Keratinocyte (primary cell): ENCODE measurements at regions not wholly inside any gene's neighbourhood (a gene's known extent, or its start where the extent isn't known, plus 50 kb on each side); places are given as distances from the start of the nearest gene placed in this dataset.

ENCODE experiments used
- DNase-seq: peaks from one replicate; pipeline ENCODE4 v3.0.0-alpha.2; 2011; ENCODE audit warnings: low read depth, missing footprints, low spot score
- FAIRE-seq: peaks from 2 replicates; lab custom pipeline; 2011; peaks lifted over from hg19 to GRCh38; lab: Jason Lieb, UNC
- H2AFZ ChIP-seq: 2 replicates; pipeline ENCODE4 v1.6.0; 2012; ENCODE audit warnings: low read length, control low read depth, inconsistent platforms; ENCODE audit not compliant: control insufficient read depth
- H3K27ac ChIP-seq: 2 replicates; pipeline ENCODE4 v1.5.1; 2011; ENCODE audit warnings: low read length; ENCODE audit not compliant: control insufficient read depth, insufficient read depth
- H3K27me3 ChIP-seq: 3 replicates; pipeline ENCODE4 v1.6.0; 2011; ENCODE audit warnings: low read length; ENCODE audit not compliant: control insufficient read depth, insufficient read depth; ENCODE audit errors: extremely low read depth
- H3K36me3 ChIP-seq, 2 experiments: 2 replicates in 1 of 2; 3 replicates in 1 of 2; pipeline ENCODE4 v1.5.1; 2011; ENCODE audit warnings: low read length in 2 of 2, mild to moderate bottlenecking in 1 of 2; ENCODE audit not compliant: control insufficient read depth in 2 of 2, insufficient read depth in 2 of 2; ENCODE audit errors: extremely low read depth in 1 of 2
- H3K4me1 ChIP-seq: 3 replicates; pipeline ENCODE4 v1.5.1; 2011; ENCODE audit warnings: low read length; ENCODE audit not compliant: control insufficient read depth, insufficient read depth; ENCODE audit errors: extremely low read depth
- H3K4me2 ChIP-seq: 3 replicates; pipeline ENCODE4 v1.6.0; 2011; ENCODE audit warnings: low read depth, low read length; ENCODE audit not compliant: control insufficient read depth, insufficient read depth; ENCODE audit errors: extremely low read depth
- H3K4me3 ChIP-seq, 3 experiments: fragments of 200-600 bp in 1 of 3; sonication (generic) in 1 of 3; 2 replicates in 2 of 3; 3 replicates in 1 of 3; pipeline ENCODE4 v1.5.1; 2011 to 2016; ENCODE audit warnings: low read length in 3 of 3, mild to moderate bottlenecking in 3 of 3, control low read depth in 2 of 3, inconsistent platforms in 1 of 3, low read depth in 1 of 3, mixed read lengths in 1 of 3, mixed run types in 1 of 3, moderate library complexity in 1 of 3; ENCODE audit not compliant: control insufficient read depth in 2 of 3, insufficient read depth in 2 of 3; ENCODE audit errors: extremely low read depth in 1 of 3
- H3K79me2 ChIP-seq: 2 replicates; pipeline ENCODE4 v1.6.0; 2012; ENCODE audit warnings: low read length; ENCODE audit not compliant: control insufficient read depth, insufficient read depth
- H3K9ac ChIP-seq: 3 replicates; pipeline ENCODE4 v1.6.0; 2011; ENCODE audit warnings: low read length; ENCODE audit not compliant: control insufficient read depth, insufficient read depth; ENCODE audit errors: extremely low read depth
- H3K9me1 ChIP-seq: 3 replicates; pipeline ENCODE4 v1.6.0; 2011; ENCODE audit warnings: low read length; ENCODE audit not compliant: control insufficient read depth, insufficient read depth; ENCODE audit errors: extremely low read depth
- H3K9me3 ChIP-seq: 2 replicates; pipeline ENCODE4 v1.5.1; 2012; ENCODE audit warnings: low read depth, low read length; ENCODE audit not compliant: control insufficient read depth
- H4K20me1 ChIP-seq: 3 replicates; pipeline ENCODE4 v1.6.0; 2011; ENCODE audit warnings: low read length; ENCODE audit not compliant: control insufficient read depth, insufficient read depth; ENCODE audit errors: extremely low read depth
- EZH2 ChIP-seq: IDR thresholded peaks from one replicate; pipeline ENCODE4 v1.6.1; 2012; ENCODE audit warnings: inconsistent platforms, mild to moderate bottlenecking, low read length, moderate library complexity
- dilution Hi-C: fragments of 300-500 bp; cut with MboI; formaldehyde crosslinking; loops from one replicate; pipeline ENCODE4 v1.7.0; 2020; ENCODE audit warnings: low sequenced_read_pairs; ENCODE audit not compliant: extremely low pct_ligation_motif_present
- TF ChIP-seq, protein P1 (sequence below), 3 experiments: IDR thresholded peaks in 1 of 3; conservative IDR thresholded peaks in 1 of 3; optimal IDR thresholded peaks in 1 of 3; 2 replicates in 2 of 3; 3 replicates in 1 of 3; pipeline versions ENCODE3 to v1.5.1; 2011; ENCODE audit warnings: low read length in 3 of 3, mild to moderate bottlenecking in 3 of 3, moderate library complexity in 2 of 3, control low read depth in 1 of 3, inconsistent platforms in 1 of 3; ENCODE audit not compliant: insufficient read depth in 2 of 3; ENCODE audit errors: extremely low read depth in 1 of 3

DNA sequence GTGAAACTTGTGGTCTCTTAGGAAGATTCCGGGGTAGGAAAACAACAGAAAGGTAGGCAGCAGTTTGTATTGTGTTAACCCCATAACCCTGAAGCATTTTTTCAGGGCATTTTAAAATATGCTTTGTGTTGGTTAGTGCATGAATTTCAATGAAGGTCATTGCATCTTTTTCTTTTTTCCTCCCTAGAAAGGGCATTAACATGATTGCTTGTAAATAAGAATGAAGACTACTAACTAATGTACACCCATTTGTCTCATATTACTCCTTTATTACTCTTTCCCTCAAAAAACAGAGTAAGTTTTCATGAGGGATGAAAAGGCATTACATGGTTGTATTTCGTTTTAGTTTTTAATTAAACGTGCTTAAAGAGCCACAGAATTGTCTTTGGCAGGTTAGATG lies 141.4 kb downstream of the OGFRL1 start:
- no peak for FAIRE-seq
- no peaks in the 10 kb centered on the region for H3K79me2 ChIP-seq

DNA sequence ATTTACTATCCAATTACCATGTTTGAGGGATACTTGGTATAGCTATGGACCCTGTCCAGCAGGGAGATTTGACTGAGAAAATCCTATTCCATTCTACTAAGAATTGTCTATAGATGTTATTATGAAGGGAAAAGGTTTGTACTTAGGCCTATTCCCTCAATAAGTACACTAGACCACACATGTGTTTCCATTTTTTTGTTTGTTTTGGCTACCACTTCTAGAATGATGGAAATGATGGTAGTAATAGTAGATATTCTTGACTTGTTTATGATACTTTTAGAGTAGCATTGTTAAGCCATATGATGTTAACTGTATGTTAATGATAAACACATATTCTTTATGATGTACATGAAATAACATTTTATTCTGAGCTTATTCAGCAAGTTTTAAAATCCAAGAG lies 144.8 kb downstream of the OGFRL1 start:
- no peaks in the 10 kb centered on the region for H3K36me3 ChIP-seq
- no peaks in the 10 kb centered on the region for H3K9me3 ChIP-seq
- H3K4me2 ChIP-seq, result no peak overlapping the region
- no peak overlapping the region for H3K27ac ChIP-seq
- H3K4me3 ChIP-seq, result no peak overlapping the region
- H2AFZ ChIP-seq, result no peak overlapping the region
- dilution Hi-C loops, result no loop called here
- TF ChIP-seq, protein P1, sequence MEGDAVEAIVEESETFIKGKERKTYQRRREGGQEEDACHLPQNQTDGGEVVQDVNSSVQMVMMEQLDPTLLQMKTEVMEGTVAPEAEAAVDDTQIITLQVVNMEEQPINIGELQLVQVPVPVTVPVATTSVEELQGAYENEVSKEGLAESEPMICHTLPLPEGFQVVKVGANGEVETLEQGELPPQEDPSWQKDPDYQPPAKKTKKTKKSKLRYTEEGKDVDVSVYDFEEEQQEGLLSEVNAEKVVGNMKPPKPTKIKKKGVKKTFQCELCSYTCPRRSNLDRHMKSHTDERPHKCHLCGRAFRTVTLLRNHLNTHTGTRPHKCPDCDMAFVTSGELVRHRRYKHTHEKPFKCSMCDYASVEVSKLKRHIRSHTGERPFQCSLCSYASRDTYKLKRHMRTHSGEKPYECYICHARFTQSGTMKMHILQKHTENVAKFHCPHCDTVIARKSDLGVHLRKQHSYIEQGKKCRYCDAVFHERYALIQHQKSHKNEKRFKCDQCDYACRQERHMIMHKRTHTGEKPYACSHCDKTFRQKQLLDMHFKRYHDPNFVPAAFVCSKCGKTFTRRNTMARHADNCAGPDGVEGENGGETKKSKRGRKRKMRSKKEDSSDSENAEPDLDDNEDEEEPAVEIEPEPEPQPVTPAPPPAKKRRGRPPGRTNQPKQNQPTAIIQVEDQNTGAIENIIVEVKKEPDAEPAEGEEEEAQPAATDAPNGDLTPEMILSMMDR (optimal IDR thresholded peaks at IDR 0.05 in 1 of 3, IDR thresholded peaks at IDR 0.05 in 1 of 3, conservative IDR thresholded peaks at IDR 0.05 in 1 of 3; ENCODE audit: extremely low read depth in 1 of 3, insufficient read depth in 2 of 3, low read length in 3 of 3), result no peak
- no peak for TF ChIP-seq EZH2
- no peaks in the 10 kb centered on the region for H3K9me1 ChIP-seq
- no peaks in the 10 kb centered on the region for H3K4me1 ChIP-seq
- H4K20me1 ChIP-seq, result no peaks in the 10 kb centered on the region
- no peak for DNase-seq
- no peak for FAIRE-seq
- H3K27me3 ChIP-seq, result peaks cover 3% of the 10 kb centered on the region
- H3K9ac ChIP-seq, result no peak overlapping the region
- no peaks in the 10 kb centered on the region for H3K79me2 ChIP-seq

More for the DNA sequence above, 141.4 kb downstream of the OGFRL1 start:
- no peak overlapping the region for H3K4me3 ChIP-seq
- H3K9me1 ChIP-seq, result no peaks in the 10 kb centered on the region
- TF ChIP-seq, protein P1 (optimal IDR thresholded peaks at IDR 0.05 in 1 of 3, IDR thresholded peaks at IDR 0.05 in 1 of 3, conservative IDR thresholded peaks at IDR 0.05 in 1 of 3; ENCODE audit: extremely low read depth in 1 of 3, insufficient read depth in 2 of 3, low read length in 3 of 3), result no peak
- no peak for TF ChIP-seq EZH2
- no peaks in the 10 kb centered on the region for H4K20me1 ChIP-seq
- no peak overlapping the region for H3K27ac ChIP-seq
- no peak for DNase-seq
- no peak overlapping the region for H3K9ac ChIP-seq
- dilution Hi-C loops, result no loop called here
- no peak overlapping the region for H2AFZ ChIP-seq
- H3K4me1 ChIP-seq, result no peaks in the 10 kb centered on the region
- no peak overlapping the region for H3K4me2 ChIP-seq
- peaks cover 3% of the 10 kb centered on the region for H3K27me3 ChIP-seq
- no peaks in the 10 kb centered on the region for H3K36me3 ChIP-seq
- H3K9me3 ChIP-seq, result no peaks in the 10 kb centered on the region
